Neural progenitor cell (in vitro differentiated cells): ENCODE measurements at regions not wholly inside any gene's neighbourhood (a gene's known extent, or its start where the extent isn't known, plus 50 kb on each side); places are given as distances from the start of the nearest gene placed in this dataset.

ENCODE experiments used
- DNase-seq: peaks from one replicate; pipeline ENCODE4 v3.0.0-alpha.2; 2016; ENCODE audit warnings: low spot score
- H2AFZ ChIP-seq: fragments of 200-600 bp; sonication (generic); replicated peaks from 2 replicates; pipeline ENCODE4 v1.6.1; 2016; ENCODE audit warnings: antibody characterized with exemption
- H3F3A ChIP-seq: fragments of 200-600 bp; sonication (generic); 2 replicates; pipeline ENCODE4 v1.6.1; 2016; ENCODE audit warnings: antibody characterized with exemption, low read depth
- H3K27ac ChIP-seq: fragments of 200-600 bp; sonication (generic); 2 replicates; pipeline ENCODE4 v1.5.1; 2016; ENCODE audit warnings: mild to moderate bottlenecking
- H3K27me3 ChIP-seq: fragments of 200-600 bp; sonication (generic); 2 replicates; pipeline ENCODE4 v1.6.1; 2016; ENCODE audit warnings: mild to moderate bottlenecking, moderate library complexity
- H3K36me3 ChIP-seq: fragments of 200-600 bp; sonication (generic); 2 replicates; pipeline ENCODE4 v1.5.1; 2016
- H3K4me1 ChIP-seq: fragments of 200-600 bp; sonication (generic); 2 replicates; pipeline ENCODE4 v1.6.1; 2016; ENCODE audit warnings: mixed run types
- H3K4me2 ChIP-seq: fragments of 200-600 bp; sonication (generic); 2 replicates; pipeline ENCODE4 v1.6.1; 2016
- H3K4me3 ChIP-seq: fragments of 200-600 bp; sonication (generic); 2 replicates; pipeline ENCODE4 v1.5.1; 2016
- H3K79me2 ChIP-seq: fragments of 200-600 bp; sonication (generic); 2 replicates; pipeline ENCODE4 v1.6.1; 2016; ENCODE audit warnings: low read depth
- H3K9ac ChIP-seq: fragments of 200-600 bp; sonication (generic); 2 replicates; pipeline ENCODE4 v1.6.1; 2016
- H3K9me3 ChIP-seq: fragments of 200-600 bp; sonication (generic); 2 replicates; pipeline ENCODE4 v1.5.1; 2016; ENCODE audit warnings: low read depth
- H4K20me1 ChIP-seq: fragments of 200-600 bp; sonication (generic); 2 replicates; pipeline ENCODE4 v1.6.1; 2016; ENCODE audit warnings: low read depth
- H3K27ac Mint-ChIP-seq: 3 replicates; pipeline ENCODE4 v1.8.0; 2021; ENCODE audit warnings: mixed read lengths
- H3K27me3 Mint-ChIP-seq: 2 replicates; pipeline ENCODE4 v1.8.0; 2022; ENCODE audit warnings: low read depth, mild to moderate bottlenecking, inconsistent platforms, moderate library complexity, mixed read lengths; ENCODE audit not compliant: insufficient read depth
- H3K36me3 Mint-ChIP-seq: 3 replicates; pipeline ENCODE4 v1.8.0; 2021; ENCODE audit warnings: mixed read lengths
- H3K4me1 Mint-ChIP-seq: 3 replicates; pipeline ENCODE4 v1.8.0; 2021; ENCODE audit warnings: mixed read lengths
- H3K4me3 Mint-ChIP-seq: 3 replicates; pipeline ENCODE4 v1.8.0; 2021; ENCODE audit warnings: mild to moderate bottlenecking, moderate library complexity, mixed read lengths
- H3K9me3 Mint-ChIP-seq: 3 replicates; pipeline ENCODE4 v1.8.0; 2020; ENCODE audit warnings: mixed read lengths
- CTCF ChIP-seq: fragments of 200-600 bp; sonication (generic); IDR thresholded peaks from 2 replicates; pipeline ENCODE4 v1.5.1; 2017; ENCODE audit warnings: antibody characterized with exemption, mild to moderate bottlenecking
- EZH2 ChIP-seq: fragments of 200-600 bp; sonication (generic); IDR thresholded peaks from 2 replicates; pipeline ENCODE4 v1.6.1; 2017; ENCODE audit warnings: antibody characterized with exemption, mild to moderate bottlenecking, moderate library complexity
- EZH2phosphoT487 ChIP-seq: fragments of 200-600 bp; sonication (generic); IDR thresholded peaks from 2 replicates; pipeline ENCODE4 v1.6.1; 2017; ENCODE audit warnings: antibody characterized with exemption

DNA sequence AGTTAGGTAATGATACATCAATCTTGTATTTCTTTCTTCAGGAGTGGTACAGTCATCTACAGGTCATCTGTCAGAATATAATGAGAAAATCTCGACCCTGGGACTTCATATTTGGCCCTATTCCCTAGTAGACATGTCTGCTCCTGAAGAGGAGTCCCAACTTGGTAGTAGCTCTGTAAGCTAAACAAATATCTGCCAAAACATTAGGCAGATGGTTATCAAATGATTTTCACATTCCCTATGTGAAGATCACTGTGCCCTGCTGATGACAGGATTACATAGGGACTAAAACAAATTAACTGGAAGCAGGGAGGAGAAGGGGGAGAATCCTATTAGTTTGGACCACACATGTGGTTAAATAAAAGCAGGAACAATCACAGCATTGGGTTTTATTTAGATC, 138.6 kb upstream of the NFIB start:
- DNase-seq = no peak
- Histone ChIP-seq H3K4me1 (peaks cover 9% of the 10 kb centered on the region), H2AFZ (no peak overlapping the region), H3K79me2 (no peaks in the 10 kb centered on the region), H3K27me3 (no peaks in the 10 kb centered on the region), H3K36me3 (no peaks in the 10 kb centered on the region), H3F3A (peaks cover 3% of the 10 kb centered on the region), H3K4me2 (no peak overlapping the region), H3K27ac (no peak overlapping the region), H3K9me3 (no peaks in the 10 kb centered on the region), H4K20me1 (no peaks in the 10 kb centered on the region), H3K4me3 (no peak overlapping the region), H3K9ac (no peak overlapping the region)
- Mint-ChIP-seq H3K4me3 (no peak overlapping the region), H3K9me3 (peaks cover 2% of the 10 kb centered on the region), H3K27me3 (no peaks in the 10 kb centered on the region), H3K36me3 (no peaks in the 10 kb centered on the region), H3K4me1 (peaks cover 4% of the 10 kb centered on the region), H3K27ac (no peak overlapping the region)
- TF ChIP-seq EZH2phosphoT487 (no peak), CTCF (no peak)

DNA sequence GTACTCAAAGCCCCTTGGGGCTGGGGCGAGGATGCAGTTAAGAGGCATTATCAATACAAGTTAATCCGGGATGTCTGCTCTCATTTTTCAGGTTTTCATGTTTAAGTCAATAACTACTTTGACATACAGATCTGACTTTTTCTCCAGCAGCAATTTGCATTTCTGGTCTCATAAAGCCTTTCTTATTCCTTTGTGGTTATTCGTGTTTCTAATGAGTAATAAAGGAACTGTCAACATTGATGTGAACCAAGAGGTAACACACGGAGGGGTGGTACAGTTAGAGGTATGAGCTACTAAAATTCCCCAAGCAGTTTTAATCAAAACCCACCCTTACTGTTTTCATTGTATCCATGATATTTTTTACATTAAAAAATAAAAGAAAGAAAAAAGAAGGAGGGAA, 138.0 kb upstream of the NFIB start:
- Histone ChIP-seq H3F3A (peaks cover 3% of the 10 kb centered on the region), H3K4me3 (no peak overlapping the region), H3K9me3 (no peaks in the 10 kb centered on the region), H3K4me2 (no peak overlapping the region), H2AFZ (no peak overlapping the region), H3K36me3 (no peaks in the 10 kb centered on the region), H4K20me1 (no peaks in the 10 kb centered on the region), H3K79me2 (no peaks in the 10 kb centered on the region), H3K27ac (no peak overlapping the region), H3K27me3 (no peaks in the 10 kb centered on the region), H3K9ac (no peak overlapping the region), H3K4me1 (peaks cover 9% of the 10 kb centered on the region)
- no peak overlapping the region for H3K27ac Mint-ChIP-seq
- DNase-seq = no peak
- H3K4me3 Mint-ChIP-seq = no peak overlapping the region
- H3K36me3 Mint-ChIP-seq = no peaks in the 10 kb centered on the region
- peaks cover 4% of the 10 kb centered on the region for H3K4me1 Mint-ChIP-seq
- H3K27me3 Mint-ChIP-seq = no peaks in the 10 kb centered on the region
- TF ChIP-seq EZH2phosphoT487 = no peak
- TF ChIP-seq EZH2 = no peak
- no peak for TF ChIP-seq CTCF
- no peaks in the 10 kb centered on the region for H3K9me3 Mint-ChIP-seq

DNA sequence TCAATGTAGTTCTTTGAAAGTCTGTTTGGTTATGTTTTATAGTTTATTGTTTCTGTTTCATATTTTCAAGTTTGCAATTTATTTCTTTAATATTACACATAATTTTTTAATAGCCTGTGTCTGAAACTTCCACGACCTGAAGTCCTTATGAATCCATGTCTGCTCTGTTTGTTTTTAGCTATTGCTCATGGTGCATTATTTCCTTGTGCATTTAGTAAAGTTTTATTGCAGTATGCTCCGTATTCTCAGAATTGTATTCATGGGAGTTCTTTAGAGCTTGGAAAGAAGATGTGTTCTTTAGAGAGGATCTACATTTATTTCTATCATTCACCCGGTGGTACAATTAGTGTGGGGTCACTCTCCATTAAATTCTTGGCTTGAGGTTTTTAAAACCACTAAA, 133.2 kb upstream of the NFIB start:
- Mint-ChIP-seq H3K27ac (no peak overlapping the region), H3K4me1 (no peaks in the 10 kb centered on the region), H3K36me3 (no peaks in the 10 kb centered on the region), H3K27me3 (no peaks in the 10 kb centered on the region), H3K9me3 (no peaks in the 10 kb centered on the region), H3K4me3 (no peak overlapping the region)
- H3K9me3 ChIP-seq = no peaks in the 10 kb centered on the region
- no peak for DNase-seq
- H3K9ac ChIP-seq = no peak overlapping the region
- H3K27ac ChIP-seq = no peak overlapping the region
- no peaks in the 10 kb centered on the region for H4K20me1 ChIP-seq
- no peaks in the 10 kb centered on the region for H3K36me3 ChIP-seq
- no peak overlapping the region for H2AFZ ChIP-seq
- no peaks in the 10 kb centered on the region for H3K4me1 ChIP-seq
- TF ChIP-seq CTCF = no peak
- H3K79me2 ChIP-seq = no peaks in the 10 kb centered on the region
- no peak overlapping the region for H3K4me3 ChIP-seq
- H3K4me2 ChIP-seq = no peak overlapping the region
- no peaks in the 10 kb centered on the region for H3F3A ChIP-seq
- no peaks in the 10 kb centered on the region for H3K27me3 ChIP-seq

DNA sequence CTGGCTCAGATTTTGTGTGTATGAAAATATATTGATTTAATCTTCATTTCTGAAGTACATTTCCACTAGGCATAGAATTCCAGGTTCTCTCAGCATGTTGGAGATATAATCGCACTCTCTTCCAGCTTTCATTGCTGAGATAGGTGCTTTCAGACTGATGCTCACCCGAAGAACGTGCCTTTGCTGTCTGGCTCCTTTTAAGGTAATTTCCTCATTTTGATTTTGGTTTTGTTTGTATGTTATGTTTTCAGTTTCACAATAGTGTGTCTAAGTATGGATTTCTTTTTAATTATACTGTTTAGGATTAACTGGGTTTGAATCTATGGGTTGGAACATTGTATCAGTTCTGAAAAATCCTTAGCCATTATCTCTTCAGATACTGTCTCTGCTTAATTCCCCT, 132.0 kb upstream of the NFIB start:
- Histone ChIP-seq H3K27me3 (no peaks in the 10 kb centered on the region), H2AFZ (no peak overlapping the region), H3K36me3 (no peaks in the 10 kb centered on the region), H3K79me2 (no peaks in the 10 kb centered on the region), H3K27ac (no peak overlapping the region), H3F3A (no peaks in the 10 kb centered on the region), H3K4me2 (no peak overlapping the region), H4K20me1 (no peaks in the 10 kb centered on the region), H3K9ac (no peak overlapping the region), H3K9me3 (no peaks in the 10 kb centered on the region), H3K4me1 (no peaks in the 10 kb centered on the region), H3K4me3 (no peak overlapping the region)
- DNase-seq = no peak
- Mint-ChIP-seq H3K27ac (no peak overlapping the region), H3K9me3 (no peaks in the 10 kb centered on the region), H3K4me3 (no peak overlapping the region), H3K36me3 (no peaks in the 10 kb centered on the region), H3K27me3 (no peaks in the 10 kb centered on the region), H3K4me1 (no peaks in the 10 kb centered on the region)
- TF ChIP-seq CTCF (no peak), EZH2phosphoT487 (no peak), EZH2 (no peak)
